Medulla oblongata (tissue), 1 donor: ENCODE measurements at regions not wholly inside any gene's neighbourhood (a gene's known extent, or its start where the extent isn't known, plus 50 kb on each side); places are given as distances from the start of the nearest gene placed in this dataset.
"Not testable (repeated sequence)": the region's sequence is repeated elsewhere in the genome, so short reads cannot be mapped to it uniquely, and the experiment has no call there.

Experiments
- DNase-seq: peaks from one replicate; pipeline ENCODE4 v3.0.0-alpha.2; 2015; ENCODE audit errors: extremely low spot score

- peak; percentile 41 for DNase-seq
Observed at GRCh38 chr7:69182596-69183467, 415.4 kb upstream of the AUTS2 start.

- no peak for DNase-seq
Observed at GRCh38 chr7:69184339-69184738, 413.9 kb upstream of the AUTS2 start.

- no peak for DNase-seq
Observed at GRCh38 chr7:69185170-69185569, 413.1 kb upstream of the AUTS2 start.

- no peak for DNase-seq
Observed at GRCh38 chr7:69186974-69187373, 411.3 kb upstream of the AUTS2 start.

- no peak for DNase-seq
Observed at GRCh38 chr7:69187824-69188333, 410.4 kb upstream of the AUTS2 start.

GRCh38 chr7:69189406-69189805, 408.9 kb upstream of the AUTS2 start:
- no peak for DNase-seq

- DNase-seq, result no peak
Observed at GRCh38 chr7:69190025-69190424, 408.2 kb upstream of the AUTS2 start.

- DNase-seq, result no peak
Observed at GRCh38 chr7:69190763-69191162, 407.5 kb upstream of the AUTS2 start.

- DNase-seq, result no peak
Observed at GRCh38 chr7:69192134-69192533, 406.1 kb upstream of the AUTS2 start.

- no peak for DNase-seq
Observed at GRCh38 chr7:69193061-69193460, 405.2 kb upstream of the AUTS2 start.

- no peak for DNase-seq
Observed at GRCh38 chr7:69196593-69196992, 401.7 kb upstream of the AUTS2 start.

GRCh38 chr7:69198250-69198649, 400.0 kb upstream of the AUTS2 start:
- no peak for DNase-seq

GRCh38 chr7:69199041-69199440, 399.2 kb upstream of the AUTS2 start:
- no peak for DNase-seq

GRCh38 chr7:69199661-69200060, 398.6 kb upstream of the AUTS2 start:
- no peak for DNase-seq

- DNase-seq, result no peak
Observed at GRCh38 chr7:69203871-69204270, 394.4 kb upstream of the AUTS2 start.

- no peak for DNase-seq
Observed at GRCh38 chr7:69204943-69205342, 393.3 kb upstream of the AUTS2 start.

- no peak for DNase-seq
Observed at GRCh38 chr7:69205581-69205980, 392.7 kb upstream of the AUTS2 start.

- no peak for DNase-seq
Observed at GRCh38 chr7:69208276-69208675, 390.0 kb upstream of the AUTS2 start.

- peak; percentile 64 for DNase-seq
Observed at GRCh38 chr7:69208848-69209247, 389.4 kb upstream of the AUTS2 start.

GRCh38 chr7:69211336-69211735, 386.9 kb upstream of the AUTS2 start:
- no peak for DNase-seq

- no peak for DNase-seq
Observed at GRCh38 chr7:69211739-69212138, 386.5 kb upstream of the AUTS2 start.

GRCh38 chr7:69213878-69214277, 384.4 kb upstream of the AUTS2 start:
- no peak for DNase-seq

- not testable (repeated sequence) for DNase-seq
Observed at GRCh38 chr7:69215516-69215915, 382.8 kb upstream of the AUTS2 start.
